GM23338 (cell line): ENCODE measurements at regions not wholly inside any gene's neighbourhood (a gene's known extent, or its start where the extent isn't known, plus 50 kb on each side); places are given as distances from the start of the nearest gene placed in this dataset.
"Not testable (repeated sequence)": the region's sequence is repeated elsewhere in the genome, so short reads cannot be mapped to it uniquely, and the experiment has no call there.

ENCODE experiments used
- CREB1 ChIP-seq: fragments of 250-450 bp; sonication (Bioruptor Pico); IDR thresholded peaks from 2 replicates; pipeline ENCODE4 v1.5.0; 2020; ENCODE audit warnings: low read depth, mild to moderate bottlenecking, moderate library complexity
- CTCF ChIP-seq, 2 experiments: fragments of 200-600 bp in 1 of 2; sonication (generic) in 1 of 2; conservative IDR thresholded peaks; 2 replicates each; pipeline versions ENCODE4 v1.5.1 to v1.6.1; 2016 to 2017; ENCODE audit warnings: antibody characterized with exemption in 2 of 2, low read depth in 2 of 2, mild to moderate bottlenecking in 2 of 2, moderate library complexity in 1 of 2
- EZH2 ChIP-seq: fragments of 200-600 bp; sonication (generic); IDR thresholded peaks from one replicate; pipeline ENCODE4 v1.8.0; 2017; ENCODE audit warnings: antibody characterized with exemption, mild to moderate bottlenecking, low read depth; ENCODE audit not compliant: unreplicated experiment
- EZH2phosphoT487 ChIP-seq: fragments of 200-600 bp; sonication (generic); IDR thresholded peaks from one replicate; pipeline ENCODE4 v1.8.1; 2018; ENCODE audit warnings: antibody characterized with exemption; ENCODE audit not compliant: unreplicated experiment
- POLR2AphosphoS5 ChIP-seq: IDR thresholded peaks from 2 replicates; pipeline ENCODE4 v1.6.1; 2016; ENCODE audit warnings: antibody characterized with exemption, low read depth
- REST ChIP-seq: IDR thresholded peaks from one replicate; pipeline ENCODE4 v1.6.1; 2018; ENCODE audit warnings: antibody characterized with exemption; ENCODE audit not compliant: unreplicated experiment
- ZNF114 ChIP-seq: fragments of 250-450 bp; sonication (Bioruptor Pico); IDR thresholded peaks from 2 replicates; pipeline ENCODE4 v1.5.0; 2020; ENCODE audit warnings: mild to moderate bottlenecking, moderate library complexity

- not testable (repeated sequence) for TF ChIP-seq CTCF (conservative IDR thresholded peaks at IDR 0.05; ENCODE audit: low read depth in 2 of 2); POLR2AphosphoS5; CREB1; EZH2; REST; EZH2phosphoT487; ZNF114 (CRISPR knock-in tag)
Measured at GRCh38 chrY:26359869-26360268, 738.0 kb downstream of the CDY1 start.
